GM12878 (cell line): ENCODE measurements at regions not wholly inside any gene's neighbourhood (a gene's known extent, or its start where the extent isn't known, plus 50 kb on each side); places are given as distances from the start of the nearest gene placed in this dataset.

Experiments used
- ATAC-seq: fragments of 200-7000 bp; cut with Tn5 transposase; 3 replicates; pipeline ENCODE4 v1.9.1; 2020; ENCODE audit warnings: mild to moderate bottlenecking, moderate library complexity
- BruUV-seq: library from RNA; stranded (reverse); fragments of 400-500 nt; replicated peaks from 2 replicates; lab custom pipeline; 2021; lab: Mats Ljungman, UMichigan
- CTCF ChIA-PET: fragments of 300-600 bp; sonication (Branson Sonifier 250); formaldehyde crosslinking; extraction: SDS; loops from one replicate; lab custom pipeline; 2021; ENCODE audit warnings: inconsistent platforms; lab: Yijun Ruan, JAX
- POLR2A ChIA-PET: fragments of 350-600 bp; formaldehyde crosslinking; extraction: SDS; loops from one replicate; lab custom pipeline; 2021; ENCODE audit warnings: inconsistent platforms; lab: Charles Lee
- RAD21 ChIA-PET: fragments of 300-600 bp; sonication (Branson Sonifier 250); formaldehyde crosslinking; loops from one replicate; lab custom pipeline; 2023; ENCODE audit warnings: antibody characterized with exemption; ENCODE audit not compliant: unreplicated experiment; lab: Charles Lee
- SMC1A ChIA-PET: fragments of 300-600 bp; sonication (Branson Sonifier 250); formaldehyde crosslinking; loops from one replicate; lab custom pipeline; 2023; ENCODE audit not compliant: unreplicated experiment, uncharacterized antibody; lab: Charles Lee
- DNase-seq: peaks from one replicate; pipeline ENCODE4 v3.0.0-alpha.2; 2011; ENCODE audit warnings: low read depth, low spot score
- FAIRE-seq: peaks from 3 replicates; lab custom pipeline; 2011; peaks lifted over from hg19 to GRCh38; lab: Jason Lieb, UNC
- H2AFZ ChIP-seq: 2 replicates; pipeline ENCODE4 v1.6.0; 2011; ENCODE audit warnings: low read depth, low read length, control low read depth; ENCODE audit not compliant: control insufficient read depth
- H3K27ac ChIP-seq: 2 replicates; pipeline ENCODE4 v1.5.1; 2011; ENCODE audit warnings: control low read depth; ENCODE audit not compliant: control insufficient read depth, insufficient read depth
- H3K27me3 ChIP-seq, 2 experiments: replicated peaks in 1 of 2; 2 replicates each; pipeline versions ENCODE4 v1.6.0 to v1.6.1; 2011; ENCODE audit warnings: low read length in 1 of 2; ENCODE audit not compliant: control insufficient read depth in 2 of 2, insufficient read depth in 2 of 2
- H3K36me3 ChIP-seq, 2 experiments: 2 replicates each; pipeline ENCODE4 v1.5.1; 2011; ENCODE audit warnings: low read length in 1 of 2; ENCODE audit not compliant: control insufficient read depth in 2 of 2, insufficient read depth in 2 of 2
- H3K4me1 ChIP-seq: 2 replicates; pipeline ENCODE4 v1.6.1; 2011; ENCODE audit warnings: mild to moderate bottlenecking, low read length, moderate library complexity, mixed read lengths; ENCODE audit not compliant: control insufficient read depth, insufficient read depth
- H3K4me2 ChIP-seq: 2 replicates; pipeline ENCODE4 v1.6.0; 2011; ENCODE audit warnings: control low read depth; ENCODE audit not compliant: control insufficient read depth, insufficient read depth
- H3K4me3 ChIP-seq: fragments of 200-600 bp; sonication (generic); 2 replicates; pipeline ENCODE4 v1.5.1; 2016
- H3K79me2 ChIP-seq: 2 replicates; pipeline ENCODE4 v1.6.0; 2011; ENCODE audit warnings: low read length; ENCODE audit not compliant: control insufficient read depth, insufficient read depth
- H3K9ac ChIP-seq: 2 replicates; pipeline ENCODE4 v1.8.0; 2011; ENCODE audit warnings: low read length, control low read depth, mixed read lengths; ENCODE audit not compliant: control insufficient read depth, insufficient read depth
- H3K9me3 ChIP-seq: replicated peaks from 3 replicates; pipeline ENCODE4 v1.5.1; 2011; ENCODE audit warnings: mild to moderate bottlenecking, low read length; ENCODE audit not compliant: control insufficient read depth, insufficient read depth
- H4K20me1 ChIP-seq: 2 replicates; pipeline ENCODE4 v1.6.0; 2011; ENCODE audit not compliant: control insufficient read depth, insufficient read depth
- HCFC1 ChIP-seq: fragments of 150-350 bp; IDR thresholded peaks from 2 replicates; pipeline ENCODE4 v1.6.1; 2014; ENCODE audit warnings: low read length
- HDGF ChIP-seq: fragments of 450-650 bp; IDR thresholded peaks from 2 replicates; pipeline ENCODE4 v1.6.1; 2016; ENCODE audit warnings: antibody characterized with exemption
- MYC ChIP-seq: IDR thresholded peaks from 2 replicates; pipeline ENCODE4 v1.6.1; 2011; ENCODE audit warnings: mild to moderate bottlenecking, low read length, moderate library complexity, inconsistent platforms; ENCODE audit not compliant: insufficient read depth, insufficient replicate concordance, insufficient read length, severe bottlenecking
- NR2C1 ChIP-seq: fragments of 450-650 bp; IDR thresholded peaks from 2 replicates; pipeline ENCODE4 v1.6.1; 2017; ENCODE audit warnings: antibody characterized with exemption, mild to moderate bottlenecking, moderate library complexity
- RAD21 ChIP-seq: IDR thresholded peaks from 2 replicates; pipeline ENCODE4 v1.6.1; 2011; ENCODE audit warnings: mild to moderate bottlenecking, low read depth, low read length, moderate library complexity; ENCODE audit not compliant: insufficient read depth
- SIN3A ChIP-seq: IDR thresholded peaks from 2 replicates; pipeline ENCODE4 v1.6.1; 2012; ENCODE audit warnings: low read depth, low read length, improper control_type of control experiment
- SPI1 ChIP-seq: IDR thresholded peaks from 2 replicates; pipeline ENCODE4 v1.6.1; 2011; ENCODE audit warnings: low read depth, mild to moderate bottlenecking, low read length, moderate library complexity, borderline replicate concordance; ENCODE audit not compliant: insufficient read depth
- WGBS: methylation state at CpG from one replicate; pipeline ENCODE4 v1.1.6; 2016; ENCODE audit warnings: low lambda C conversion rate; ENCODE audit not compliant: insufficient replicate concordance, insufficient coverage; ENCODE audit errors: missing lambda C conversion rate; 5-methylcytosine and 5-hydroxymethylcytosine counted together
- in situ Hi-C: fragments of 300-500 bp; cut with MboI; formaldehyde crosslinking; loops from 9 replicates; pipeline ENCODE4 v1.14.3; 2018; ENCODE audit warnings: mixed read lengths
- intact Hi-C: fragments of 100-400 bp; cut with micrococcal nuclease; formaldehyde crosslinking; loops from one replicate; pipeline ENCODE4 v1.14.2; 2022; ENCODE audit not compliant: unreplicated experiment

DNA sequence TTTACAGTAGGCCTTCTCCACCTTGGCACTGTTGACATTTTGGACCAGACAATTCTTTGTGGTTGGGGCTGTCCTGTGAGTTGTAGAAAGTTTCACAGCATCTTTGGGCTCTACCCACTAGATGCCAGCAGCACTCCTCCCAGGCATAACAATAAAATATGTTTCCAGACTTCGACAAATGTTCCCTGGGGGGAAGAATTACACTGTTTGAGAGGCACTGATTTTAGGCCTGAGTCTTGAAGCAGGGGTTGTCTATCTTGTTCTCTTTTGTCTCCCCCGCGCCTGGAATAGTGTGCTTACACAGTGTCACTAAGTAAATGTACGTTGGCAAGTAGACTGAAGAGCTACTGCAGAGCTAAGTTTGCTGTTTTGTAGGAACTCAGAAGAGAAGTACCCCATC, 254.4 kb upstream of the BOD1L1 start:
- RAD21 ChIA-PET = no interaction called here

DNA sequence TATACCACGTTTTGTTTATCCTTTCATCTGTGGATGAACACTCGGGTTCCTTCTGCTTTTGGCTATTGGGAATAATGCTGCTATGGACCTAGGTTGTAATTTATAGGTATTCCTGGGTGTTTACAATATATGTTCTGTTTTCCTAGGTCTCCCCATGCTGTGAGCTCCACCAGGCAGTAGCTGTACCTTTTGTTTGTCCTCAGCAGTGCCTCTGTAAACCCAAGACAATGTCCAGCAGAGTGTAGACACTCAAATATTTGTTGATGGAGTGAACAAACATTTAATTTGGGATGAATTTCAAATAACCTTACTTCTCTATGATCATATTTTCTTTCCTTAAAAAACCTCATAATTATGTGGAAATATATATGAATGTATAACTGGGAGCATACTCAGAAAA, 259.5 kb upstream of the BOD1L1 start:
- no TSS peak for BruUV-seq

More for the DNA sequence above, 254.4 kb upstream of the BOD1L1 start:
- Histone ChIP-seq H3K4me3 (no peak overlapping the region), H3K9ac (no peak overlapping the region), H3K36me3 (no peaks in the 10 kb centered on the region), H3K4me2 (no peak overlapping the region), H4K20me1 (no peaks in the 10 kb centered on the region), H3K79me2 (no peaks in the 10 kb centered on the region), H3K27me3 (no peaks in the 10 kb centered on the region), H3K27ac (no peak overlapping the region), H3K4me1 (no peaks in the 10 kb centered on the region), H2AFZ (no peak overlapping the region), H3K9me3 (no peaks in the 10 kb centered on the region)
- ChIA-PET CTCF (no interaction called here), SMC1A (interaction anchor here (0.6 kb wide), 1 partner anchor 303 kb away, joined by 3 read pairs; no protein-coding TSS in a partner anchor), POLR2A (no interaction called here)
- BruUV-seq = no TSS peak
- DNase-seq = no peak
- no peak for ATAC-seq
- intact Hi-C loops (no loop called here), in situ Hi-C loops (no loop called here)
- TF ChIP-seq HDGF (no peak), RAD21 (no peak), MYC (no peak)
- WGBS = 42% methylated on average over 4 of the region's 4 CpGs
- FAIRE-seq = no peak

More for the DNA sequence above, 259.5 kb upstream of the BOD1L1 start:
- DNase-seq (no peak), ATAC-seq (no peak), FAIRE-seq (no peak)
- H3K79me2 ChIP-seq = no peaks in the 10 kb centered on the region
- H2AFZ ChIP-seq = no peak overlapping the region
- SMC1A ChIA-PET = no interaction called here
- H3K27me3 ChIP-seq = no peaks in the 10 kb centered on the region
- H3K4me2 ChIP-seq = no peak overlapping the region
- H3K4me3 ChIP-seq = no peak overlapping the region
- H3K9ac ChIP-seq = no peak overlapping the region
- TF ChIP-seq RAD21 = no peak
- TF ChIP-seq HCFC1 = no peak
- TF ChIP-seq HDGF = no peak
- TF ChIP-seq NR2C1 = no peak
- TF ChIP-seq SIN3A = no peak
- TF ChIP-seq SPI1 = no peak
- H4K20me1 ChIP-seq = no peaks in the 10 kb centered on the region
- in situ Hi-C loops = no loop called here
- no peaks in the 10 kb centered on the region for H3K4me1 ChIP-seq
- POLR2A ChIA-PET = no interaction called here
- 2% methylated on average over 2 of the region's 2 CpGs for WGBS
- H3K36me3 ChIP-seq = no peaks in the 10 kb centered on the region
- CTCF ChIA-PET = no interaction called here
- intact Hi-C loops = no loop called here
- H3K9me3 ChIP-seq = no peaks in the 10 kb centered on the region
- no peak overlapping the region for H3K27ac ChIP-seq
- RAD21 ChIA-PET = no interaction called here
